Mammary epithelial cell (primary cell): ENCODE measurements at regions not wholly inside any gene's neighbourhood (a gene's known extent, or its start where the extent isn't known, plus 50 kb on each side); places are given as distances from the start of the nearest gene placed in this dataset.

Experiments
- CTCF ChIP-seq, 2 donors: IDR thresholded peaks in 1 of 2; conservative IDR thresholded peaks in 1 of 2; 2 replicates each; pipeline ENCODE4 v1.5.1; 2011 to 2012; ENCODE audit warnings: inconsistent platforms in 2 of 2, low read length in 2 of 2, mild to moderate bottlenecking in 2 of 2, control low read depth in 1 of 2, low read depth in 1 of 2; ENCODE audit not compliant: insufficient read depth in 1 of 2; ENCODE audit errors: extremely low read depth in 1 of 2
- EZH2 ChIP-seq: IDR thresholded peaks from 2 replicates; pipeline ENCODE4 v1.6.1; 2012; ENCODE audit warnings: low read length, inconsistent platforms, borderline replicate concordance

GRCh38 chr6:14933183-14933544 lies 312.7 kb upstream of the JARID2 start:
- TF ChIP-seq CTCF (conservative IDR thresholded peaks at IDR 0.05 in 1 of 2, IDR thresholded peaks at IDR 0.05 in 1 of 2; ENCODE audit: extremely low read depth in 1 of 2, insufficient read depth in 1 of 2, low read depth in 1 of 2, low read length in 2 of 2) (no peak), EZH2 (no peak)
